Breast epithelium (tissue), 4 donors: ENCODE measurements at regions not wholly inside any gene's neighbourhood (a gene's known extent, or its start where the extent isn't known, plus 50 kb on each side); places are given as distances from the start of the nearest gene placed in this dataset.

Source experiments
- DNase-seq, 2 donors: peaks; one replicate each; pipeline ENCODE4 v3.0.0-alpha.2; 2019; ENCODE audit warnings: low spot score in 2 of 2
- H3K27ac ChIP-seq, 2 donors: fragments of 200-600 bp; sonication (generic) in 1 of 2; one replicate each; pipeline ENCODE4 v1.5.1; 2016 to 2019; ENCODE audit warnings: mild to moderate bottlenecking in 1 of 2
- H3K27me3 ChIP-seq, 2 donors: fragments of 200-600 bp; sonication (generic) in 1 of 2; one replicate each; pipeline versions ENCODE4 v1.5.1 to v1.6.0; 2017 to 2019; ENCODE audit warnings: control low read depth in 1 of 2, mild to moderate bottlenecking in 1 of 2
- H3K36me3 ChIP-seq: fragments of 200-600 bp; one replicate; pipeline ENCODE4 v1.5.1; 2019
- H3K4me1 ChIP-seq, 2 donors: fragments of 200-600 bp; sonication (generic); one replicate each; pipeline ENCODE4 v1.5.1; 2016 to 2019; ENCODE audit warnings: control low read depth in 1 of 2
- H3K4me3 ChIP-seq, 3 donors: fragments of 200-600 bp; sonication (generic); 1 replicate in 2 of 3; 2 replicates in 1 of 3; pipeline ENCODE4 v1.5.1; 2016 to 2019; ENCODE audit warnings: mild to moderate bottlenecking in 3 of 3, moderate library complexity in 2 of 3
- H3K9me3 ChIP-seq, 2 donors: fragments of 200-600 bp; sonication (generic) in 1 of 2; one replicate each; pipeline ENCODE4 v1.5.1; 2016 to 2019; ENCODE audit warnings: control low read depth in 1 of 2
- POLR2A ChIP-seq: fragments of 450-650 bp; IDR thresholded peaks from one replicate; pipeline ENCODE4 v1.6.1; 2016; ENCODE audit warnings: antibody characterized with exemption, mild to moderate bottlenecking, moderate library complexity
- POLR2AphosphoS5 ChIP-seq, 3 donors: sonication (generic); formaldehyde crosslinking; IDR thresholded peaks; one replicate each; pipeline ENCODE4 v1.6.1; 2017; ENCODE audit warnings: antibody characterized with exemption in 3 of 3
- intact Hi-C: fragments of 100-400 bp; cut with DNase I; formaldehyde crosslinking; loops from one replicate; pipeline ENCODE4 v1.15.1; 2023; ENCODE audit warnings: low total_unique reads
- TF ChIP-seq, protein P1 (sequence below), 3 donors: fragments of 450-650 bp; IDR thresholded peaks; one replicate each; pipeline ENCODE4 v1.5.1; 2016 to 2017; ENCODE audit warnings: antibody characterized with exemption in 3 of 3, mild to moderate bottlenecking in 3 of 3, moderate library complexity in 3 of 3

DNA sequence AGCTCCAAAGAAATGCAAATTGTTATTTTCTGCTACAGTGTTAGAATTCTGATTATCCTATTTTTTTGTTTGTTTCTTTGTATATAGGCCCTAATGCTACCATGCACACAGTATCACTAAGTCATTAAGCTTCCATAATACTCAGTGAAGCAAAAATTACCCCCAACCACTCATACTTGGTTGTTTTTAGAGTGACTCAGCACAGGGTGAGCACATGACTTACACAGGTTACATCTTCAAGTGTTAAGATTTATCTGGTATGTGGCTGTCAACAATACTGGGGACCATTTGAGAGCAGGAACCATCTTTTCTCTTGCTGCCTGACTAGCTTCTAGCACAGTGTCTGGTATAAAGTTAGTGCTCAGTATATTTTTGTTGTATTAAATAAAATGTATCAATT is 255.8 kb upstream of the SLC24A2 start:
- no peaks in the 10 kb centered on the region for H3K27me3 ChIP-seq
- H3K36me3 ChIP-seq = no peaks in the 10 kb centered on the region
- TF ChIP-seq, protein P1, sequence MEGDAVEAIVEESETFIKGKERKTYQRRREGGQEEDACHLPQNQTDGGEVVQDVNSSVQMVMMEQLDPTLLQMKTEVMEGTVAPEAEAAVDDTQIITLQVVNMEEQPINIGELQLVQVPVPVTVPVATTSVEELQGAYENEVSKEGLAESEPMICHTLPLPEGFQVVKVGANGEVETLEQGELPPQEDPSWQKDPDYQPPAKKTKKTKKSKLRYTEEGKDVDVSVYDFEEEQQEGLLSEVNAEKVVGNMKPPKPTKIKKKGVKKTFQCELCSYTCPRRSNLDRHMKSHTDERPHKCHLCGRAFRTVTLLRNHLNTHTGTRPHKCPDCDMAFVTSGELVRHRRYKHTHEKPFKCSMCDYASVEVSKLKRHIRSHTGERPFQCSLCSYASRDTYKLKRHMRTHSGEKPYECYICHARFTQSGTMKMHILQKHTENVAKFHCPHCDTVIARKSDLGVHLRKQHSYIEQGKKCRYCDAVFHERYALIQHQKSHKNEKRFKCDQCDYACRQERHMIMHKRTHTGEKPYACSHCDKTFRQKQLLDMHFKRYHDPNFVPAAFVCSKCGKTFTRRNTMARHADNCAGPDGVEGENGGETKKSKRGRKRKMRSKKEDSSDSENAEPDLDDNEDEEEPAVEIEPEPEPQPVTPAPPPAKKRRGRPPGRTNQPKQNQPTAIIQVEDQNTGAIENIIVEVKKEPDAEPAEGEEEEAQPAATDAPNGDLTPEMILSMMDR (IDR thresholded peaks at IDR 0.05) = no peak
- TF ChIP-seq POLR2A = no peak
- TF ChIP-seq POLR2AphosphoS5 (IDR thresholded peaks at IDR 0.05) = no peak
- no peak overlapping the region for H3K4me3 ChIP-seq
- H3K9me3 ChIP-seq = no peaks in the 10 kb centered on the region
- H3K27ac ChIP-seq = no peak overlapping the region
- intact Hi-C loops = no loop called here
- H3K4me1 ChIP-seq = no peaks in the 10 kb centered on the region
- no peak for DNase-seq

DNA sequence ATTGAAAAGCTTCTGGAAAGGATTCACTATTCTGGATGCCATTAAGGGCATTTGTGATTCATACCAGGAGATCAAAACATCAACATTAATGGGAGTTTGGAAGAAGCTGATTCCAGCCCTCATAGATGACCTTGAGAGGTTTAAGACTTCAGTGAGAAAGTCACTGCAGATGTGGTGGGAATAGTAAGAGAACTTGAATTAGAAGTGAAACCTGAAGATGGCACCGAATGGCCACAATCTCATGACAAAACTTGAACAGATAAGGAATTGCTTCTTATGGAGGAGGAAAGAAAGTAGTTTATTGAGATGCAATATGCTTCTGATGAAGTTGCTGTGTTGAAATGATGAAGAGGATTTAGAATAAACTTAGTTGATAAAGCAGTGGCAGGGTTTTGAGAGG is 254.6 kb upstream of the SLC24A2 start:
- H3K4me1 ChIP-seq = no peaks in the 10 kb centered on the region
- H3K9me3 ChIP-seq = no peaks in the 10 kb centered on the region
- no peak for DNase-seq
- intact Hi-C loops = no loop called here
- no peaks in the 10 kb centered on the region for H3K27me3 ChIP-seq
- no peak overlapping the region for H3K27ac ChIP-seq
- TF ChIP-seq POLR2A = no peak
- TF ChIP-seq, protein P1 (IDR thresholded peaks at IDR 0.05) = no peak
- no peak for TF ChIP-seq POLR2AphosphoS5 (IDR thresholded peaks at IDR 0.05)
- no peaks in the 10 kb centered on the region for H3K36me3 ChIP-seq
- no peak overlapping the region for H3K4me3 ChIP-seq

DNA sequence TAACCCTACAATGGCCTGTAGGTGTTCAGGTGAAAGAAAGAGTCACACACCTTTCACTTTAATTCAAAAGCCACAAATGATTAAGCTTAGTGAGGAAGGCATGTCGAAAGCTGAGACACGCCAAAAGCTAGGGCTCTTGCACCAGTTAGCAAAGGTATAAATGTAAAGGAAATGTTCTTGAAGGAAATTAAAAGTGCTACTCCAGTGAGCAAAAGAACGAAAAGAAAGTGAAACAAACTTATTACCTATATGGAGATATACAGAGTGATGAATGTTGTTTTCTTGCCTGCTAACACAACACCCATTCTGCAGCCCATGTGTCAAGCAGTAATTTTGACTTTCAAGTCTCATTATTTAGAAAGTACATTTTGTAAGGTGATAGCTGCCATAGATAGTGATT is 254.2 kb upstream of the SLC24A2 start:
- intact Hi-C loops = no loop called here
- no peak overlapping the region for H3K4me3 ChIP-seq
- no peaks in the 10 kb centered on the region for H3K36me3 ChIP-seq
- no peak for DNase-seq
- H3K27me3 ChIP-seq = no peaks in the 10 kb centered on the region
- H3K27ac ChIP-seq = no peak overlapping the region
- TF ChIP-seq POLR2AphosphoS5 (IDR thresholded peaks at IDR 0.05) = no peak
- TF ChIP-seq, protein P1 (IDR thresholded peaks at IDR 0.05) = no peak
- no peak for TF ChIP-seq POLR2A
- H3K4me1 ChIP-seq = no peaks in the 10 kb centered on the region
- no peaks in the 10 kb centered on the region for H3K9me3 ChIP-seq

DNA sequence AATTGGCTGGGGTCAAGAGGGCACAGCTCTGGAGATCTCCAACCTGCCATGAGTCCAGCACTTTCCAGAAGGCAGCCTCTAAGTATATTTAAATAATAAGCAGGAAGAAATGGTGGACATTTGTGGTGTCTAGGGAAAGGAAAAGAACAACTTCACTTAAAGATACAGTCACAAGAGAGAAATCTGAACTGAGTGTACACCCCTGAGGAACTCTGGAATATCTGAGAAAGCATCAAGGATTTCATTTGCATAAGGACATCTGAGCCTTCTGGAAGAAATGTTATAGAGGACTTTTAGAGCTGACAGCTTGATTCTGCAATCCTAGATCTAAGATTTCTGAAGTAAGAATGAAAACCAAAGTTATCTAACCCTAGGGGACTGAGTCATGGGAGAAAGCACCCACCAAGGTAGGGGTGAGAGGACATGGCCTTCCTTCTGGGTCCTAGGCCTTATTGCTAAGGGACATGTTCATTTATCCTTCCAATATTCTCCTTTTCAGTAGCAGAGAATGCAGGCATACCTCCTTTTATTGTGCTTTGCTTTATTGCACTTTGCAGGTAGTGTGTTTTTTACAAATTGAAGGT is 253.4 kb upstream of the SLC24A2 start:
- no peaks in the 10 kb centered on the region for H3K36me3 ChIP-seq
- no peaks in the 10 kb centered on the region for H3K9me3 ChIP-seq
- no peaks in the 10 kb centered on the region for H3K27me3 ChIP-seq
- TF ChIP-seq, protein P1 (IDR thresholded peaks at IDR 0.05) = no peak
- TF ChIP-seq POLR2AphosphoS5 (IDR thresholded peaks at IDR 0.05) (no peak), POLR2A (no peak)
- intact Hi-C loops = no loop called here
- H3K27ac ChIP-seq = no peak overlapping the region
- DNase-seq = no peak
- H3K4me1 ChIP-seq = no peaks in the 10 kb centered on the region
- no peak overlapping the region for H3K4me3 ChIP-seq

DNA sequence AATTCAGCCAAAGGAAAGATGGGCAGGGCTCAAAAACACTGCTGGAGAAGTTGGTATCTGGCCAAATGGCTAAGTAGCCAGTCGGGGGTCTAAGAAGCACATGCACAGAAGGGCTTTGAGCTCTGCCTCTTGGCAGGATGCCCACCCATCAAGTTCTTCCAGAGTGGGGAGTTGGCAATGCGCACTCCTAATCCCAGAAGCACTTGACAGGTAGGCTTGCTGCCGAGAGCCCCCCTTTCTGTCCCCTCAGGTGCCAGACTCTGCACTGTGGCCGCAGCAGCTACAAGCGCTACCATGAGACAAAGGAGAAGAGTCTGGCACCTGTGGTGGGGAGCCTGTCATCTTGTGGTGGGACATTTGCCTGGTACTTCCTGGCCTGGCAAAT is 252.9 kb upstream of the SLC24A2 start:
- Histone ChIP-seq H3K4me3 (no peak overlapping the region), H3K9me3 (no peaks in the 10 kb centered on the region), H3K27ac (no peak overlapping the region), H3K4me1 (no peaks in the 10 kb centered on the region), H3K27me3 (no peaks in the 10 kb centered on the region), H3K36me3 (no peaks in the 10 kb centered on the region)
- intact Hi-C loops = no loop called here
- no peak for DNase-seq
- TF ChIP-seq POLR2AphosphoS5 (IDR thresholded peaks at IDR 0.05) (no peak), POLR2A (no peak)
- TF ChIP-seq, protein P1 (IDR thresholded peaks at IDR 0.05) = no peak
